Vagina (tissue), 2 donors: ENCODE measurements at regions not wholly inside any gene's neighbourhood (a gene's known extent, or its start where the extent isn't known, plus 50 kb on each side); places are given as distances from the start of the nearest gene placed in this dataset.

Source experiments
- DNase-seq, 2 donors: peaks; one replicate each; pipeline ENCODE4 v3.0.0-alpha.2; 2017; ENCODE audit errors: extremely low spot score in 2 of 2
- H3K27ac ChIP-seq: fragments of 200-600 bp; sonication (generic); one replicate; pipeline ENCODE4 v1.5.1; 2019
- H3K27me3 ChIP-seq: fragments of 200-600 bp; sonication (generic); one replicate; pipeline ENCODE4 v1.5.1; 2019
- H3K36me3 ChIP-seq, 2 donors: fragments of 200-600 bp; sonication (generic); one replicate each; pipeline ENCODE4 v1.5.1; 2017 to 2019
- H3K4me1 ChIP-seq: fragments of 200-600 bp; sonication (generic); one replicate; pipeline ENCODE4 v1.5.1; 2019
- H3K4me3 ChIP-seq, 2 donors: fragments of 200-600 bp; sonication (generic); 1 replicate in 1 of 2; 2 replicates in 1 of 2; pipeline ENCODE4 v1.5.1; 2016 to 2019
- H3K9me3 ChIP-seq: fragments of 200-600 bp; sonication (generic); one replicate; pipeline ENCODE4 v1.5.1; 2019
- POLR2A ChIP-seq, 2 donors: fragments of 450-650 bp; IDR thresholded peaks; one replicate each; pipeline ENCODE4 v1.6.1; 2017; ENCODE audit warnings: antibody characterized with exemption in 2 of 2, mild to moderate bottlenecking in 2 of 2, moderate library complexity in 2 of 2
- POLR2AphosphoS5 ChIP-seq, 2 donors: sonication (generic); formaldehyde crosslinking; IDR thresholded peaks; one replicate each; pipeline ENCODE4 v1.9.0; 2017; ENCODE audit warnings: antibody characterized with exemption in 2 of 2, mild to moderate bottlenecking in 2 of 2, low read depth in 1 of 2; ENCODE audit not compliant: insufficient read depth in 1 of 2
- intact Hi-C: fragments of 100-400 bp; cut with DNase I; formaldehyde crosslinking; loops from one replicate; pipeline ENCODE4 v1.15.1; 2023
- TF ChIP-seq, protein P1 (sequence below), 3 experiments: fragments of 450-650 bp in 2 of 3; fragments of 200-600 bp in 1 of 3; sonication (generic) in 1 of 3; IDR thresholded peaks; one replicate each; pipeline ENCODE4 v1.5.1; 2017 to 2019; ENCODE audit warnings: antibody characterized with exemption in 3 of 3, mild to moderate bottlenecking in 2 of 3, moderate library complexity in 2 of 3

DNA sequence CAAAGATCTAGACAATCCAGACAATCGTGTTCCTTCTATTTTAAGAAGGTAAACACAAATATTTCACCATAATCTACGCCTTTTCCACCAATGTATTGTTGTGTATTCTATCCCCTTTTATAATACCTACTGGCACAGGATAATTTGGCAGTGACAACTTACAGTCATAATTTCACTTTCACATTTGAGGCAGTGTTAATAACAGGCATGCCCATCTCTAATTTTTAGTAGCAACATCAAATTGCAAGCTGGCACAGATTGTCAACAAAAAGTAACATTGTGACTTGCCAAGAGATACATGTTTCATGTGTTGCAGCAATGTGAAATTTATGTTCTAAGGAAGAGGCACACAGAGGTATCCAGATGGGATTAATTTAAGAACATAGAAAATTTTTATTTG, 912.5 kb upstream of the PABPC4L start:
- H3K27ac ChIP-seq = no peak overlapping the region
- H3K27me3 ChIP-seq = no peaks in the 10 kb centered on the region
- no peaks in the 10 kb centered on the region for H3K9me3 ChIP-seq
- no peaks in the 10 kb centered on the region for H3K4me1 ChIP-seq
- TF ChIP-seq POLR2A (IDR thresholded peaks at IDR 0.05) = no peak
- TF ChIP-seq, protein P1, sequence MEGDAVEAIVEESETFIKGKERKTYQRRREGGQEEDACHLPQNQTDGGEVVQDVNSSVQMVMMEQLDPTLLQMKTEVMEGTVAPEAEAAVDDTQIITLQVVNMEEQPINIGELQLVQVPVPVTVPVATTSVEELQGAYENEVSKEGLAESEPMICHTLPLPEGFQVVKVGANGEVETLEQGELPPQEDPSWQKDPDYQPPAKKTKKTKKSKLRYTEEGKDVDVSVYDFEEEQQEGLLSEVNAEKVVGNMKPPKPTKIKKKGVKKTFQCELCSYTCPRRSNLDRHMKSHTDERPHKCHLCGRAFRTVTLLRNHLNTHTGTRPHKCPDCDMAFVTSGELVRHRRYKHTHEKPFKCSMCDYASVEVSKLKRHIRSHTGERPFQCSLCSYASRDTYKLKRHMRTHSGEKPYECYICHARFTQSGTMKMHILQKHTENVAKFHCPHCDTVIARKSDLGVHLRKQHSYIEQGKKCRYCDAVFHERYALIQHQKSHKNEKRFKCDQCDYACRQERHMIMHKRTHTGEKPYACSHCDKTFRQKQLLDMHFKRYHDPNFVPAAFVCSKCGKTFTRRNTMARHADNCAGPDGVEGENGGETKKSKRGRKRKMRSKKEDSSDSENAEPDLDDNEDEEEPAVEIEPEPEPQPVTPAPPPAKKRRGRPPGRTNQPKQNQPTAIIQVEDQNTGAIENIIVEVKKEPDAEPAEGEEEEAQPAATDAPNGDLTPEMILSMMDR (IDR thresholded peaks at IDR 0.05) = no peak
- no peak for TF ChIP-seq POLR2AphosphoS5 (IDR thresholded peaks at IDR 0.05; ENCODE audit: insufficient read depth in 1 of 2, low read depth in 1 of 2)
- no peak for DNase-seq
- no peak overlapping the region for H3K4me3 ChIP-seq
- no peaks in the 10 kb centered on the region for H3K36me3 ChIP-seq
- intact Hi-C loops = no loop called here

- TF ChIP-seq POLR2AphosphoS5 (IDR thresholded peaks at IDR 0.05; ENCODE audit: insufficient read depth in 1 of 2, low read depth in 1 of 2) (no peak), POLR2A (IDR thresholded peaks at IDR 0.05) (no peak)
- TF ChIP-seq, protein P1 (IDR thresholded peaks at IDR 0.05) = no peak
- Histone ChIP-seq H3K4me3 (no peak overlapping the region), H3K36me3 (no peaks in the 10 kb centered on the region), H3K27ac (no peak overlapping the region), H3K27me3 (no peaks in the 10 kb centered on the region), H3K4me1 (no peaks in the 10 kb centered on the region), H3K9me3 (no peaks in the 10 kb centered on the region)
- intact Hi-C loops = no loop called here
- no peak for DNase-seq
Observed at GRCh38 chr4:135098061-135098460, 896.5 kb upstream of the PABPC4L start.

GRCh38 chr4:135073389-135073788, 871.8 kb upstream of the PABPC4L start:
- no peaks in the 10 kb centered on the region for H3K4me1 ChIP-seq
- H3K4me3 ChIP-seq = no peak overlapping the region
- no peaks in the 10 kb centered on the region for H3K9me3 ChIP-seq
- TF ChIP-seq POLR2A (IDR thresholded peaks at IDR 0.05) = no peak
- TF ChIP-seq, protein P1 (IDR thresholded peaks at IDR 0.05) = no peak
- no peak for TF ChIP-seq POLR2AphosphoS5 (IDR thresholded peaks at IDR 0.05; ENCODE audit: insufficient read depth in 1 of 2, low read depth in 1 of 2)
- H3K27me3 ChIP-seq = no peaks in the 10 kb centered on the region
- H3K36me3 ChIP-seq = no peaks in the 10 kb centered on the region
- intact Hi-C loops = no loop called here
- no peak for DNase-seq
- no peak overlapping the region for H3K27ac ChIP-seq

GRCh38 chr4:135072553-135072952, 871.0 kb upstream of the PABPC4L start:
- Histone ChIP-seq H3K9me3 (no peaks in the 10 kb centered on the region), H3K27ac (no peak overlapping the region), H3K36me3 (no peaks in the 10 kb centered on the region), H3K4me3 (no peak overlapping the region), H3K27me3 (no peaks in the 10 kb centered on the region), H3K4me1 (no peaks in the 10 kb centered on the region)
- no peak for DNase-seq
- TF ChIP-seq, protein P1 (IDR thresholded peaks at IDR 0.05) = no peak
- TF ChIP-seq POLR2A (IDR thresholded peaks at IDR 0.05) = no peak
- TF ChIP-seq POLR2AphosphoS5 (IDR thresholded peaks at IDR 0.05; ENCODE audit: insufficient read depth in 1 of 2, low read depth in 1 of 2) = no peak
- intact Hi-C loops = no loop called here

DNA sequence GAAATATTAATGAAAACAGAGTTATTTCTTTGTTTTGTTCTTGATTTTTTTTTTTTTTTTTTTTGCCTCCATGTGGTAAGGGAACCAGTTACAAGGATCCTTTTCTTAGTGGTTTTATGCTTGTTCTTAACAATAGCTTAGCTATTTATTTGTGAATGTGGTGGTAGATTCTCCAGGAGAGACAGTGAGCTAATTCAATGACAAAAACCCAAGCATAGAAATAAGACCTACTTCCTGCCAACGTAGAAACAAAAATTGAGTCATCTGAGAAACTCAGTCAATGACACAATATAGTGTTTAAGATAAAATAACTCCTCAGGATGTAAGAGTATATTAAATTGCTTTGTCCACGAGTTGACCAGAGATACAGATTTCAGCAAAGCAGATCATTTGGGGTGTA, 863.8 kb upstream of the PABPC4L start:
- H3K4me3 ChIP-seq = no peak overlapping the region
- no peaks in the 10 kb centered on the region for H3K36me3 ChIP-seq
- no peaks in the 10 kb centered on the region for H3K4me1 ChIP-seq
- no peaks in the 10 kb centered on the region for H3K27me3 ChIP-seq
- H3K27ac ChIP-seq = no peak overlapping the region
- DNase-seq = no peak
- intact Hi-C loops = no loop called here
- TF ChIP-seq POLR2A (IDR thresholded peaks at IDR 0.05) = no peak
- no peaks in the 10 kb centered on the region for H3K9me3 ChIP-seq
